Upper lobe of left lung (tissue), 6 donors: ENCODE measurements at regions not wholly inside any gene's neighbourhood (a gene's known extent, or its start where the extent isn't known, plus 50 kb on each side); places are given as distances from the start of the nearest gene placed in this dataset.

ENCODE experiments used
- ATAC-seq, 2 donors: fragments of 200-7000 bp; cut with Tn5 transposase; one replicate each; pipeline ENCODE4 v1.9.1; 2022; ENCODE audit warnings: mild to moderate bottlenecking in 2 of 2, moderate library complexity in 2 of 2; ENCODE audit not compliant: low FRiP score in 2 of 2
- DNase-seq, 2 donors: peaks; one replicate each; pipeline ENCODE4 v3.0.0-alpha.2; 2019 to 2020
- H3K27ac ChIP-seq, 4 donors: fragments of 200-600 bp; sonication (generic); one replicate each; pipeline ENCODE4 v1.5.1; 2016 to 2019
- H3K27me3 ChIP-seq, 4 donors: fragments of 200-600 bp; sonication (generic); one replicate each; pipeline ENCODE4 v1.5.1; 2017 to 2019
- H3K36me3 ChIP-seq, 4 donors: fragments of 200-600 bp; sonication (generic); one replicate each; pipeline ENCODE4 v1.5.1; 2016 to 2019
- H3K4me1 ChIP-seq, 4 donors: fragments of 200-600 bp; sonication (generic); one replicate each; pipeline ENCODE4 v1.5.1; 2018 to 2019
- H3K4me3 ChIP-seq, 4 donors: fragments of 200-600 bp; sonication (generic); one replicate each; pipeline ENCODE4 v1.5.1; 2017 to 2019; ENCODE audit warnings: mild to moderate bottlenecking in 2 of 4, moderate library complexity in 1 of 4
- H3K9me3 ChIP-seq, 4 donors: fragments of 200-600 bp; sonication (generic); one replicate each; pipeline ENCODE4 v1.5.1; 2018 to 2019
- CTCF ChIP-seq, 6 experiments: fragments of 450-650 bp in 4 of 6; fragments of 200-600 bp in 2 of 6; sonication (generic) in 2 of 6; IDR thresholded peaks; one replicate each; pipeline ENCODE4 v1.5.1; 2016 to 2019; ENCODE audit warnings: antibody characterized with exemption in 6 of 6
- EP300 ChIP-seq, 4 donors: sonication (generic); formaldehyde crosslinking; IDR thresholded peaks; one replicate each; pipeline ENCODE4 v1.5.1; 2017; ENCODE audit warnings: antibody characterized with exemption in 4 of 4, control low read depth in 2 of 4
- POLR2A ChIP-seq, 4 donors: fragments of 450-650 bp; IDR thresholded peaks; one replicate each; pipeline ENCODE4 v1.5.1; 2016 to 2017; ENCODE audit warnings: antibody characterized with exemption in 4 of 4, mild to moderate bottlenecking in 2 of 4
- POLR2AphosphoS5 ChIP-seq, 2 donors: sonication (generic); formaldehyde crosslinking; IDR thresholded peaks; one replicate each; pipeline ENCODE4 v1.5.1; 2017; ENCODE audit warnings: antibody characterized with exemption in 2 of 2
- WGBS, 2 donors: methylation state at CpG; one replicate each; pipeline ENCODE4 v1.1.5; 2017 to 2018; 5-methylcytosine and 5-hydroxymethylcytosine counted together
- donor health status: DM: no; HTN: no; CAD: no; lungs with moderate emphysema.
- donor health status: DM: no; HTN: yes; CAD: no; lungs with severe emphysema.

- DNase-seq, result no peak
- WGBS, 2 donors, result 85 to 96% methylated on average over 3 of the region's 3 CpGs
- no peaks in the 10 kb centered on the region for H3K4me1 ChIP-seq
- TF ChIP-seq EP300 (IDR thresholded peaks at IDR 0.05), result no peak
- no peak for TF ChIP-seq POLR2AphosphoS5 (IDR thresholded peaks at IDR 0.05)
- no peak overlapping the region for H3K27ac ChIP-seq
- no peak overlapping the region for H3K4me3 ChIP-seq
- H3K27me3 ChIP-seq, result no peaks in the 10 kb centered on the region
- no peaks in the 10 kb centered on the region for H3K36me3 ChIP-seq
- no peak for ATAC-seq
- no peaks in the 10 kb centered on the region for H3K9me3 ChIP-seq
Observed at GRCh38 chr14:80385336-80385735, 174.0 kb upstream of the DIO2 start.

- Histone ChIP-seq H3K27ac (no peak overlapping the region), H3K27me3 (no peaks in the 10 kb centered on the region), H3K4me1 (no peaks in the 10 kb centered on the region), H3K36me3 (no peaks in the 10 kb centered on the region), H3K9me3 (no peaks in the 10 kb centered on the region), H3K4me3 (no peak overlapping the region)
- no peak for TF ChIP-seq CTCF (IDR thresholded peaks at IDR 0.05)
- no peak for TF ChIP-seq POLR2AphosphoS5 (IDR thresholded peaks at IDR 0.05)
- no peak for TF ChIP-seq EP300 (IDR thresholded peaks at IDR 0.05)
- no peak for TF ChIP-seq POLR2A (IDR thresholded peaks at IDR 0.05)
- no peak for DNase-seq
- no peak for ATAC-seq
- 93 to 96% methylated on average over 1 of the region's 1 CpG for WGBS, 2 donors
Observed at GRCh38 chr14:80383223-80383622, 171.9 kb upstream of the DIO2 start.

GRCh38 chr14:80381807-80382363 is 170.6 kb upstream of the DIO2 start:
- Histone ChIP-seq H3K4me3 (no peak overlapping the region), H3K9me3 (no peaks in the 10 kb centered on the region), H3K27me3 (no peaks in the 10 kb centered on the region), H3K4me1 (no peaks in the 10 kb centered on the region), H3K36me3 (no peaks in the 10 kb centered on the region), H3K27ac (no peak overlapping the region)
- WGBS, 2 donors, result 86 to 93% methylated on average over 5 of the region's 5 CpGs
- no peak for ATAC-seq
- no peak for DNase-seq
- TF ChIP-seq EP300 (IDR thresholded peaks at IDR 0.05) (no peak), POLR2A (IDR thresholded peaks at IDR 0.05) (no peak)

- no peaks in the 10 kb centered on the region for H3K27me3 ChIP-seq
- no peaks in the 10 kb centered on the region for H3K4me1 ChIP-seq
- 84 to 87% methylated on average over 1 of the region's 1 CpG for WGBS, 2 donors
- no peak for ATAC-seq
- TF ChIP-seq CTCF (IDR thresholded peaks at IDR 0.05) (no peak), POLR2A (IDR thresholded peaks at IDR 0.05) (no peak), POLR2AphosphoS5 (IDR thresholded peaks at IDR 0.05) (no peak), EP300 (IDR thresholded peaks at IDR 0.05) (no peak)
- H3K4me3 ChIP-seq, result no peak overlapping the region
- H3K9me3 ChIP-seq, result no peaks in the 10 kb centered on the region
- no peak overlapping the region for H3K27ac ChIP-seq
- H3K36me3 ChIP-seq, result no peaks in the 10 kb centered on the region
- DNase-seq, result no peak
Observed at GRCh38 chr14:80379035-80379434, 167.7 kb upstream of the DIO2 start.

- 80 to 85% methylated on average over 9 of the region's 9 CpGs for WGBS, 2 donors
- Histone ChIP-seq H3K36me3 (no peaks in the 10 kb centered on the region), H3K27me3 (no peaks in the 10 kb centered on the region), H3K4me3 (no peak overlapping the region), H3K27ac (no peak overlapping the region), H3K4me1 (no peaks in the 10 kb centered on the region), H3K9me3 (no peaks in the 10 kb centered on the region)
- DNase-seq (no peak), ATAC-seq (no peak)
- no peak for TF ChIP-seq POLR2AphosphoS5 (IDR thresholded peaks at IDR 0.05)
- no peak for TF ChIP-seq EP300 (IDR thresholded peaks at IDR 0.05)
- TF ChIP-seq CTCF (IDR thresholded peaks at IDR 0.05), result no peak
- no peak for TF ChIP-seq POLR2A (IDR thresholded peaks at IDR 0.05)
Observed at GRCh38 chr14:80378084-80378690, 166.9 kb upstream of the DIO2 start.

- 54 to 56% methylated on average over 2 of the region's 2 CpGs for WGBS, 2 donors
- Histone ChIP-seq H3K27ac (no peak overlapping the region), H3K4me3 (no peak overlapping the region), H3K9me3 (no peaks in the 10 kb centered on the region), H3K4me1 (no peaks in the 10 kb centered on the region), H3K36me3 (no peaks in the 10 kb centered on the region), H3K27me3 (no peaks in the 10 kb centered on the region)
- ATAC-seq (no peak), DNase-seq (no peak)
- TF ChIP-seq EP300 (IDR thresholded peaks at IDR 0.05) (no peak), CTCF (IDR thresholded peaks at IDR 0.05) (no peak), POLR2AphosphoS5 (IDR thresholded peaks at IDR 0.05) (no peak), POLR2A (IDR thresholded peaks at IDR 0.05) (no peak)
Observed at GRCh38 chr14:80364816-80365215, 153.5 kb upstream of the DIO2 start.
